ENCODE measurements at regions not wholly inside any gene's neighbourhood (a gene's known extent, or its start where the extent isn't known, plus 50 kb on each side); places are given as distances from the start of the nearest gene placed in this dataset.

- Histone ChIP-seq H3K27ac (ENCODE audit: low read depth, low read length, poor library complexity, severe bottlenecking) (no peak overlapping the region), H3K4me2 (ENCODE audit: low read length) (no peak overlapping the region), H3K4me1 (ENCODE audit: insufficient read depth, low read length, poor library complexity, severe bottlenecking) (no peaks in the 10 kb centered on the region), H2AFZ (ENCODE audit: low read length) (no peak overlapping the region), H3K79me2 (ENCODE audit: insufficient read depth, low read depth, low read length) (no peaks in the 10 kb centered on the region), H3K4me3 (ENCODE audit: low read depth, low read length, poor library complexity, severe bottlenecking) (no peak overlapping the region), H3K9me3 (ENCODE audit: low read length) (no peaks in the 10 kb centered on the region), H3K9me2 (ENCODE audit: insufficient read depth, low read length) (no peaks in the 10 kb centered on the region), H4K20me1 (ENCODE audit: insufficient read depth, low read length) (no peaks in the 10 kb centered on the region), H3K36me3 (ENCODE audit: insufficient read depth, low read length) (no peaks in the 10 kb centered on the region)
- intact Hi-C loops (cut with micrococcal nuclease; ENCODE audit: unreplicated experiment) = no loop called here
- ChIA-PET CTCF (ENCODE audit: unreplicated experiment) (no interaction called here), POLR2A (interaction anchor here (0.6 kb wide), 1 partner anchor 526 kb away, joined by 3 read pairs; no protein-coding TSS in a partner anchor)
- BruUV-seq (replicated peaks) = no TSS peak
- TF ChIP-seq EZH2phosphoT487 (IDR thresholded peaks at IDR 0.05; ENCODE audit: borderline replicate concordance, low read depth, low read length) (no peak), CTCF (conservative IDR thresholded peaks at IDR 0.05; ENCODE audit: low read length) (no peak)
- DNase-seq (ENCODE audit: low spot score) = no peak
Observed at GRCh38 chr4:20451986-20452385, 200.3 kb downstream of the SLIT2 start.

- DNase-seq (ENCODE audit: low spot score) = no peak
- Histone ChIP-seq H3K27ac (ENCODE audit: low read depth, low read length, poor library complexity, severe bottlenecking) (no peak overlapping the region), H3K4me1 (ENCODE audit: insufficient read depth, low read length, poor library complexity, severe bottlenecking) (no peaks in the 10 kb centered on the region), H2AFZ (ENCODE audit: low read length) (no peak overlapping the region), H3K4me2 (ENCODE audit: low read length) (no peak overlapping the region), H3K36me3 (ENCODE audit: insufficient read depth, low read length) (no peaks in the 10 kb centered on the region), H3K9me3 (ENCODE audit: low read length) (no peaks in the 10 kb centered on the region), H4K20me1 (ENCODE audit: insufficient read depth, low read length) (no peaks in the 10 kb centered on the region), H3K4me3 (ENCODE audit: low read depth, low read length, poor library complexity, severe bottlenecking) (no peak overlapping the region), H3K79me2 (ENCODE audit: insufficient read depth, low read depth, low read length) (no peaks in the 10 kb centered on the region), H3K9me2 (ENCODE audit: insufficient read depth, low read length) (no peaks in the 10 kb centered on the region)
- intact Hi-C loops (cut with micrococcal nuclease; ENCODE audit: unreplicated experiment) = no loop called here
- TF ChIP-seq CTCF (conservative IDR thresholded peaks at IDR 0.05; ENCODE audit: low read length) (no peak), EZH2phosphoT487 (IDR thresholded peaks at IDR 0.05; ENCODE audit: borderline replicate concordance, low read depth, low read length) (no peak)
- POLR2A ChIA-PET = interaction anchor here (0.6 kb wide), 1 partner anchor 1573 kb away, joined by 3 read pairs; no protein-coding TSS in a partner anchor
- CTCF ChIA-PET (ENCODE audit: unreplicated experiment) = no interaction called here
- no TSS peak for BruUV-seq (replicated peaks)
Observed at GRCh38 chr4:20454515-20454914, 202.8 kb downstream of the SLIT2 start.

GRCh38 chr4:20456407-20456806 is 204.7 kb downstream of the SLIT2 start:
- H3K36me3 ChIP-seq (ENCODE audit: insufficient read depth, low read length) = no peaks in the 10 kb centered on the region
- BruUV-seq (replicated peaks) = no TSS peak
- POLR2A ChIA-PET = interaction anchor here (0.6 kb wide), 1 partner anchor 842 kb away, joined by 4 read pairs; no protein-coding TSS in a partner anchor
- H3K4me1 ChIP-seq (ENCODE audit: insufficient read depth, low read length, poor library complexity, severe bottlenecking) = no peaks in the 10 kb centered on the region
- no peaks in the 10 kb centered on the region for H3K9me2 ChIP-seq (ENCODE audit: insufficient read depth, low read length)
- no peak overlapping the region for H3K4me3 ChIP-seq (ENCODE audit: low read depth, low read length, poor library complexity, severe bottlenecking)
- H4K20me1 ChIP-seq (ENCODE audit: insufficient read depth, low read length) = no peaks in the 10 kb centered on the region
- intact Hi-C loops (cut with micrococcal nuclease; ENCODE audit: unreplicated experiment) = no loop called here
- H3K4me2 ChIP-seq (ENCODE audit: low read length) = no peak overlapping the region
- TF ChIP-seq CTCF (conservative IDR thresholded peaks at IDR 0.05; ENCODE audit: low read length) (no peak), EZH2phosphoT487 (IDR thresholded peaks at IDR 0.05; ENCODE audit: borderline replicate concordance, low read depth, low read length) (no peak)
- H3K9me3 ChIP-seq (ENCODE audit: low read length) = no peaks in the 10 kb centered on the region
- no peak for DNase-seq (ENCODE audit: low spot score)
- CTCF ChIA-PET (ENCODE audit: unreplicated experiment) = no interaction called here
- H2AFZ ChIP-seq (ENCODE audit: low read length) = no peak overlapping the region
- no peak overlapping the region for H3K27ac ChIP-seq (ENCODE audit: low read depth, low read length, poor library complexity, severe bottlenecking)
- no peaks in the 10 kb centered on the region for H3K79me2 ChIP-seq (ENCODE audit: insufficient read depth, low read depth, low read length)

Data from OCI-LY7 (cell line).